GM12878 (cell line): ENCODE measurements at regions not wholly inside any gene's neighbourhood (a gene's known extent, or its start where the extent isn't known, plus 50 kb on each side); places are given as distances from the start of the nearest gene placed in this dataset.

Experiments
- ATAC-seq: fragments of 200-7000 bp; cut with Tn5 transposase; 3 replicates; pipeline ENCODE4 v1.9.1; 2020; ENCODE audit warnings: mild to moderate bottlenecking, moderate library complexity
- BruUV-seq: library from RNA; stranded (reverse); fragments of 400-500 nt; replicated peaks from 2 replicates; lab custom pipeline; 2021; lab: Mats Ljungman, UMichigan
- CTCF ChIA-PET: fragments of 300-600 bp; sonication (Branson Sonifier 250); formaldehyde crosslinking; extraction: SDS; loops from one replicate; lab custom pipeline; 2021; ENCODE audit warnings: inconsistent platforms; lab: Yijun Ruan, JAX
- POLR2A ChIA-PET: fragments of 350-600 bp; formaldehyde crosslinking; extraction: SDS; loops from one replicate; lab custom pipeline; 2021; ENCODE audit warnings: inconsistent platforms; lab: Charles Lee
- RAD21 ChIA-PET: fragments of 300-600 bp; sonication (Branson Sonifier 250); formaldehyde crosslinking; loops from one replicate; lab custom pipeline; 2023; ENCODE audit warnings: antibody characterized with exemption; ENCODE audit not compliant: unreplicated experiment; lab: Charles Lee
- SMC1A ChIA-PET: fragments of 300-600 bp; sonication (Branson Sonifier 250); formaldehyde crosslinking; loops from one replicate; lab custom pipeline; 2023; ENCODE audit not compliant: unreplicated experiment, uncharacterized antibody; lab: Charles Lee
- DNase-seq: peaks from one replicate; pipeline ENCODE4 v3.0.0-alpha.2; 2011; ENCODE audit warnings: low read depth, low spot score
- FAIRE-seq: peaks from 3 replicates; lab custom pipeline; 2011; peaks lifted over from hg19 to GRCh38; lab: Jason Lieb, UNC
- H2AFZ ChIP-seq: 2 replicates; pipeline ENCODE4 v1.6.0; 2011; ENCODE audit warnings: low read depth, low read length, control low read depth; ENCODE audit not compliant: control insufficient read depth
- H3K27ac ChIP-seq: 2 replicates; pipeline ENCODE4 v1.5.1; 2011; ENCODE audit warnings: control low read depth; ENCODE audit not compliant: control insufficient read depth, insufficient read depth
- H3K27me3 ChIP-seq, 2 experiments: replicated peaks in 1 of 2; 2 replicates each; pipeline versions ENCODE4 v1.6.0 to v1.6.1; 2011; ENCODE audit warnings: low read length in 1 of 2; ENCODE audit not compliant: control insufficient read depth in 2 of 2, insufficient read depth in 2 of 2
- H3K36me3 ChIP-seq, 2 experiments: 2 replicates each; pipeline ENCODE4 v1.5.1; 2011; ENCODE audit warnings: low read length in 1 of 2; ENCODE audit not compliant: control insufficient read depth in 2 of 2, insufficient read depth in 2 of 2
- H3K4me1 ChIP-seq: 2 replicates; pipeline ENCODE4 v1.6.1; 2011; ENCODE audit warnings: mild to moderate bottlenecking, low read length, moderate library complexity, mixed read lengths; ENCODE audit not compliant: control insufficient read depth, insufficient read depth
- H3K4me2 ChIP-seq: 2 replicates; pipeline ENCODE4 v1.6.0; 2011; ENCODE audit warnings: control low read depth; ENCODE audit not compliant: control insufficient read depth, insufficient read depth
- H3K4me3 ChIP-seq: fragments of 200-600 bp; sonication (generic); 2 replicates; pipeline ENCODE4 v1.5.1; 2016
- H3K79me2 ChIP-seq: 2 replicates; pipeline ENCODE4 v1.6.0; 2011; ENCODE audit warnings: low read length; ENCODE audit not compliant: control insufficient read depth, insufficient read depth
- H3K9ac ChIP-seq: 2 replicates; pipeline ENCODE4 v1.8.0; 2011; ENCODE audit warnings: low read length, control low read depth, mixed read lengths; ENCODE audit not compliant: control insufficient read depth, insufficient read depth
- H3K9me3 ChIP-seq: replicated peaks from 3 replicates; pipeline ENCODE4 v1.5.1; 2011; ENCODE audit warnings: mild to moderate bottlenecking, low read length; ENCODE audit not compliant: control insufficient read depth, insufficient read depth
- H4K20me1 ChIP-seq: 2 replicates; pipeline ENCODE4 v1.6.0; 2011; ENCODE audit not compliant: control insufficient read depth, insufficient read depth
- BCL3 ChIP-seq: IDR thresholded peaks from 2 replicates; pipeline ENCODE4 v1.6.1; 2011; ENCODE audit warnings: borderline replicate concordance, low read depth, mild to moderate bottlenecking, moderate library complexity, low read length; ENCODE audit not compliant: insufficient read depth, poor library complexity, severe bottlenecking
- EP300 ChIP-seq, 2 experiments: fragments of 150-350 bp in 1 of 2; IDR thresholded peaks; 2 replicates each; pipeline ENCODE4 v1.6.1; 2011 to 2012; ENCODE audit warnings: low read depth in 2 of 2, low read length in 2 of 2, borderline replicate concordance in 1 of 2, improper control_type of control experiment in 1 of 2, inconsistent platforms in 1 of 2; ENCODE audit not compliant: control insufficient read depth in 1 of 2
- HDAC2 ChIP-seq: fragments of 200-600 bp; sonication (generic); IDR thresholded peaks from 2 replicates; pipeline ENCODE4 v1.6.1; 2017
- MXI1 ChIP-seq: fragments of 150-350 bp; IDR thresholded peaks from 2 replicates; pipeline ENCODE4 v1.6.1; 2011; ENCODE audit warnings: low read depth, mild to moderate bottlenecking, inconsistent platforms, low read length, improper control_type of control experiment
- MYB ChIP-seq: fragments of 150-350 bp; IDR thresholded peaks from 2 replicates; pipeline ENCODE4 v1.6.1; 2014; ENCODE audit warnings: mild to moderate bottlenecking, low read depth, low read length, borderline replicate concordance
- RELA ChIP-seq: fragments of 450-650 bp; IDR thresholded peaks from 2 replicates; pipeline ENCODE4 v1.8.0; 2014; ENCODE audit warnings: borderline replicate concordance; ENCODE audit not compliant: partially characterized antibody
- STAT1 ChIP-seq: fragments of 450-650 bp; conservative IDR thresholded peaks from 2 replicates; pipeline ENCODE4 v1.6.1; 2014; ENCODE audit warnings: antibody characterized with exemption, mild to moderate bottlenecking
- ZBTB40 ChIP-seq: fragments of 450-650 bp; IDR thresholded peaks from 2 replicates; pipeline ENCODE4 v1.6.1; 2016; ENCODE audit warnings: mild to moderate bottlenecking, moderate library complexity, borderline replicate concordance
- ZNF274 ChIP-seq: IDR thresholded peaks from one replicate; pipeline ENCODE4 v1.8.0; 2011; ENCODE audit not compliant: insufficient read length, insufficient read depth
- ZSCAN29 ChIP-seq: fragments of 450-650 bp; IDR thresholded peaks from 2 replicates; pipeline ENCODE4 v1.6.1; 2017; ENCODE audit warnings: mild to moderate bottlenecking, moderate library complexity
- WGBS: methylation state at CpG from one replicate; pipeline ENCODE4 v1.1.6; 2016; ENCODE audit warnings: low lambda C conversion rate; ENCODE audit not compliant: insufficient replicate concordance, insufficient coverage; ENCODE audit errors: missing lambda C conversion rate; 5-methylcytosine and 5-hydroxymethylcytosine counted together
- in situ Hi-C: fragments of 300-500 bp; cut with MboI; formaldehyde crosslinking; loops from 9 replicates; pipeline ENCODE4 v1.14.3; 2018; ENCODE audit warnings: mixed read lengths
- intact Hi-C: fragments of 100-400 bp; cut with micrococcal nuclease; formaldehyde crosslinking; loops from one replicate; pipeline ENCODE4 v1.14.2; 2022; ENCODE audit not compliant: unreplicated experiment
- TF ChIP-seq, protein P1 (sequence below): IDR thresholded peaks from 2 replicates; pipeline ENCODE4 v1.6.1; 2012; ENCODE audit warnings: low read depth, low read length, improper control_type of control experiment

- RAD21 ChIA-PET, result no interaction called here
- no peak overlapping the region for H3K4me2 ChIP-seq
- DNase-seq (no peak), FAIRE-seq (no peak), ATAC-seq (no peak)
- no peak for TF ChIP-seq STAT1
- TF ChIP-seq EP300 (IDR thresholded peaks at IDR 0.05; ENCODE audit: borderline replicate concordance in 1 of 2, control insufficient read depth in 1 of 2, low read depth in 2 of 2, low read length in 2 of 2), result no peak
- TF ChIP-seq, protein P1, sequence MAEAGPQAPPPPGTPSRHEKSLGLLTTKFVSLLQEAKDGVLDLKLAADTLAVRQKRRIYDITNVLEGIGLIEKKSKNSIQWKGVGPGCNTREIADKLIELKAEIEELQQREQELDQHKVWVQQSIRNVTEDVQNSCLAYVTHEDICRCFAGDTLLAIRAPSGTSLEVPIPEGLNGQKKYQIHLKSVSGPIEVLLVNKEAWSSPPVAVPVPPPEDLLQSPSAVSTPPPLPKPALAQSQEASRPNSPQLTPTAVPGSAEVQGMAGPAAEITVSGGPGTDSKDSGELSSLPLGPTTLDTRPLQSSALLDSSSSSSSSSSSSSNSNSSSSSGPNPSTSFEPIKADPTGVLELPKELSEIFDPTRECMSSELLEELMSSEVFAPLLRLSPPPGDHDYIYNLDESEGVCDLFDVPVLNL, result no peak
- TF ChIP-seq MYB, result no peak
- TF ChIP-seq ZSCAN29, result no peak
- TF ChIP-seq ZNF274, result no peak
- no peaks in the 10 kb centered on the region; the same call in 1 of the 2 replicates for H4K20me1 ChIP-seq
- no peaks in the 10 kb centered on the region for H3K79me2 ChIP-seq
- POLR2A ChIA-PET, result no interaction called here
- peaks cover 0 to 1% of the 10 kb centered on the region in 2 experiments; a peak in 3 of 4 replicates for H3K27me3 ChIP-seq
- H3K9ac ChIP-seq, result no peak overlapping the region
- H3K4me1 ChIP-seq, result no peaks in the 10 kb centered on the region
- BruUV-seq, result no TSS peak
- 61% methylated on average over 7 of the region's 7 CpGs for WGBS
- no peaks in the 10 kb centered on the region for H3K9me3 ChIP-seq
- intact Hi-C loops (no loop called here), in situ Hi-C loops (no loop called here)
- no peak overlapping the region for H3K4me3 ChIP-seq
- H3K27ac ChIP-seq, result no peak overlapping the region
- no peaks in the 10 kb centered on the region for H3K36me3 ChIP-seq
- CTCF ChIA-PET, result no interaction called here
- SMC1A ChIA-PET, result no interaction called here
- H2AFZ ChIP-seq, result no peak overlapping the region
These were observed 163.1 kb downstream of the SOD2 start for GRCh38 chr6:159529934-159530333.

DNA sequence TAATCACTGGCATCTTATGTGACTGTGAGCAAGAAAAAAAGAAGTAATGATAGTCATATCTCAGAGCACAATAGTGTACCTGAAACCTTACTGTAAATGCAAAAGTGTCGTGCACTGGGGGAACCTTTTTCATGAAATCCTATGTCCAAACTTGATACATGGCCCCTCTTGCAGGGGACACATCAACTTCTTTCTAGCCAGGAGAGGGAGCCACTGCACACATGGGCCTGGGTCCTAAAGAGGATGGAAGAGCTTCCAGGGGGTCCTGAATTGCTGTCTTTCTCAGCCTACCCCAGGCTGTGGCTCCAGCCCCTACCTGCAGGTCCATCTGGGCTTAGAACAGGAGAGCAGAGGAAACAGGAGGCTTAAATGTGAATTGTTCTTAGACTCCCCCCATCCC is 165.7 kb downstream of the SOD2 start:
- Histone ChIP-seq H3K27me3 (peaks cover 0 to 3% of the 10 kb centered on the region in 2 experiments; a peak in 3 of 4 replicates), H4K20me1 (no peaks in the 10 kb centered on the region; the same call in 1 of the 2 replicates), H3K79me2 (no peaks in the 10 kb centered on the region), H3K27ac (no peak overlapping the region), H3K36me3 (no peaks in the 10 kb centered on the region), H3K9me3 (no peaks in the 10 kb centered on the region), H3K4me1 (no peaks in the 10 kb centered on the region), H3K4me2 (no peak overlapping the region), H2AFZ (no peak overlapping the region), H3K9ac (no peak overlapping the region), H3K4me3 (no peak overlapping the region)
- FAIRE-seq, result no peak
- ATAC-seq, result no peak
- 5% methylated on average over 1 of the region's 1 CpG for WGBS
- DNase-seq, result no peak
- ChIA-PET POLR2A (no interaction called here), CTCF (no interaction called here), RAD21 (no interaction called here), SMC1A (no interaction called here)
- intact Hi-C loops (no loop called here), in situ Hi-C loops (no loop called here)
- no TSS peak for BruUV-seq
- TF ChIP-seq RELA (no peak), ZBTB40 (no peak), BCL3 (no peak), MXI1 (no peak), HDAC2 (no peak)
